PC-3 (cell line): ENCODE measurements at regions not wholly inside any gene's neighbourhood (a gene's known extent, or its start where the extent isn't known, plus 50 kb on each side); places are given as distances from the start of the nearest gene placed in this dataset.
A peak's percentile ranks its signal among the peaks of the same experiment; 100 is the strongest.
"Not testable (repeated sequence)": the region's sequence is repeated elsewhere in the genome, so short reads cannot be mapped to it uniquely, and the experiment has no call there.

Experiments
- ATAC-seq: fragments of 200-7000 bp; cut with Tn5 transposase; 2 replicates; pipeline ENCODE4 v1.9.1; 2020; ENCODE audit warnings: mild to moderate bottlenecking, moderate library complexity
- BruUV-seq: library from RNA; stranded (reverse); fragments of 400-500 nt; replicated peaks from 2 replicates; lab custom pipeline; 2021; lab: Mats Ljungman, UMichigan
- CTCF ChIA-PET: fragments of 300-600 bp; sonication (Branson Sonifier 250); formaldehyde crosslinking; loops from one replicate; lab custom pipeline; 2022; ENCODE audit warnings: antibody characterized with exemption; lab: Charles Lee
- POLR2A ChIA-PET: fragments of 300-600 bp; sonication (Branson Sonifier 250); formaldehyde crosslinking; loops from one replicate; lab custom pipeline; 2022; ENCODE audit warnings: antibody characterized with exemption; ENCODE audit not compliant: unreplicated experiment; lab: Charles Lee
- DNase-seq: peaks from one replicate; pipeline ENCODE4 v3.0.0-alpha.2; 2015
- H2AFZ ChIP-seq: fragments of 300-600 bp; sonication (generic); 2 replicates; pipeline ENCODE4 v1.6.0; 2016; ENCODE audit warnings: antibody characterized with exemption, low read length
- H3F3A ChIP-seq: fragments of 300-600 bp; sonication (generic); one replicate; pipeline ENCODE4 v1.6.0; 2017; ENCODE audit warnings: antibody characterized with exemption, low read length, control low read depth, mild to moderate bottlenecking; ENCODE audit not compliant: unreplicated experiment
- H3K27ac ChIP-seq: fragments of 300-600 bp; sonication (generic); 2 replicates; pipeline ENCODE4 v1.5.1; 2016; ENCODE audit warnings: mild to moderate bottlenecking, low read length
- H3K27me3 ChIP-seq: fragments of 300-600 bp; sonication (generic); 2 replicates; pipeline ENCODE4 v1.6.1; 2016; ENCODE audit warnings: low read length, mixed read lengths
- H3K36me3 ChIP-seq: fragments of 300-600 bp; sonication (generic); 2 replicates; pipeline ENCODE4 v1.6.1; 2016; ENCODE audit warnings: low read depth, mixed run types, low read length, mixed read lengths
- H3K4me1 ChIP-seq: fragments of 300-600 bp; sonication (generic); 2 replicates; pipeline ENCODE4 v1.5.1; 2016; ENCODE audit warnings: low read length; ENCODE audit not compliant: insufficient read depth
- H3K4me2 ChIP-seq: fragments of 300-600 bp; sonication (generic); 2 replicates; pipeline ENCODE4 v1.6.0; 2016; ENCODE audit warnings: low read length
- H3K4me3 ChIP-seq: fragments of 300-600 bp; sonication (generic); 2 replicates; pipeline ENCODE4 v1.5.1; 2016; ENCODE audit warnings: mild to moderate bottlenecking, low read length, mixed read lengths
- H3K79me2 ChIP-seq: fragments of 300-600 bp; sonication (generic); 2 replicates; pipeline ENCODE4 v1.6.1; 2017; ENCODE audit warnings: low read length, mixed read lengths
- H3K9ac ChIP-seq: fragments of 300-600 bp; sonication (generic); 2 replicates; pipeline ENCODE4 v1.6.0; 2016; ENCODE audit warnings: mild to moderate bottlenecking, low read length
- H3K9me2 ChIP-seq: fragments of 300-600 bp; sonication (generic); replicated peaks from 2 replicates; pipeline ENCODE4 v1.6.1; 2016; ENCODE audit warnings: mixed run types, low read length, mixed read lengths
- H3K9me3 ChIP-seq: fragments of 300-600 bp; sonication (generic); 2 replicates; pipeline ENCODE4 v1.6.1; 2016; ENCODE audit warnings: low read length, mixed read lengths
- H4K20me1 ChIP-seq: fragments of 300-600 bp; sonication (generic); 2 replicates; pipeline ENCODE4 v1.6.1; 2016; ENCODE audit warnings: low read length, mixed read lengths
- EZH2 ChIP-seq: fragments of 300-600 bp; sonication (generic); IDR thresholded peaks from one replicate; pipeline ENCODE4 v1.6.1; 2017; ENCODE audit warnings: antibody characterized with exemption, mild to moderate bottlenecking, low read length; ENCODE audit not compliant: unreplicated experiment
- EZH2phosphoT487 ChIP-seq: fragments of 300-600 bp; sonication (generic); IDR thresholded peaks from 2 replicates; pipeline ENCODE4 v1.6.1; 2018; ENCODE audit warnings: mild to moderate bottlenecking, antibody characterized with exemption, low read length, borderline replicate concordance
- intact Hi-C: fragments of 100-400 bp; cut with micrococcal nuclease; formaldehyde crosslinking; loops from 2 replicates; pipeline ENCODE4 v1.9.0; 2023
- TF ChIP-seq, protein P1 (sequence below): fragments of 300-600 bp; sonication (generic); conservative IDR thresholded peaks from 2 replicates; pipeline ENCODE4 v1.5.1; 2017; ENCODE audit warnings: antibody characterized with exemption, low read depth, mild to moderate bottlenecking, low read length

DNA sequence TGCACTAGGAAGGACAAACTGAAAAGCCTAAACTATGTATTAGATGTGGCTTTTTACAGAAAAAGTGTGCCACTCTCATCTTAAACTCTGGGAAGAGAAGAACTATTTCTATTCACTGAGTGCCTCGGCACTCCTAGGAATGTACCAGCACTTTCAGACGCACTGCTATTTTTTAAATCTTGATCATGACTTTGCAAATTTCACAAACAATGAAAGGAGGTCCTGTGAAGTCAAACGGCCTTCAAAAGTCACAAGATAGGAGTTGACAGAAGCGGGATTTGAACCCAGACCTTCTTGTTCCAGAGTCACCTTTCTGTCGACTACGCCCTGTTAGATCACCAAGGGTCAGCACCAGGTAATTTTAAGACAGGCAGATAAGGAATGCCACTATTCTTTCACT lies 365.4 kb downstream of the VRK1 start:
- BruUV-seq, result no TSS peak
- ATAC-seq (no peak), DNase-seq (no peak)
- Histone ChIP-seq H2AFZ (peak overlapping the region; percentile 48; the same call in 1 of the 2 replicates), H4K20me1 (no peaks in the 10 kb centered on the region), H3K36me3 (no peaks in the 10 kb centered on the region), H3K9me2 (no peaks in the 10 kb centered on the region), H3K4me3 (no peak overlapping the region), H3K4me1 (peaks cover 19% of the 10 kb centered on the region), H3K27ac (peak overlapping the region; percentile 26), H3K4me2 (no peak overlapping the region), H3K9ac (peak overlapping the region; percentile 50), H3F3A (no peaks in the 10 kb centered on the region), H3K79me2 (no peaks in the 10 kb centered on the region), H3K9me3 (no peaks in the 10 kb centered on the region), H3K27me3 (no peaks in the 10 kb centered on the region)
- intact Hi-C loops, result loop anchor here (5.0 to 10.0 kb wide), 2 partner anchors 260 to 348 kb away; no protein-coding TSS in a partner anchor
- POLR2A ChIA-PET, result no interaction called here
- TF ChIP-seq, protein P1, sequence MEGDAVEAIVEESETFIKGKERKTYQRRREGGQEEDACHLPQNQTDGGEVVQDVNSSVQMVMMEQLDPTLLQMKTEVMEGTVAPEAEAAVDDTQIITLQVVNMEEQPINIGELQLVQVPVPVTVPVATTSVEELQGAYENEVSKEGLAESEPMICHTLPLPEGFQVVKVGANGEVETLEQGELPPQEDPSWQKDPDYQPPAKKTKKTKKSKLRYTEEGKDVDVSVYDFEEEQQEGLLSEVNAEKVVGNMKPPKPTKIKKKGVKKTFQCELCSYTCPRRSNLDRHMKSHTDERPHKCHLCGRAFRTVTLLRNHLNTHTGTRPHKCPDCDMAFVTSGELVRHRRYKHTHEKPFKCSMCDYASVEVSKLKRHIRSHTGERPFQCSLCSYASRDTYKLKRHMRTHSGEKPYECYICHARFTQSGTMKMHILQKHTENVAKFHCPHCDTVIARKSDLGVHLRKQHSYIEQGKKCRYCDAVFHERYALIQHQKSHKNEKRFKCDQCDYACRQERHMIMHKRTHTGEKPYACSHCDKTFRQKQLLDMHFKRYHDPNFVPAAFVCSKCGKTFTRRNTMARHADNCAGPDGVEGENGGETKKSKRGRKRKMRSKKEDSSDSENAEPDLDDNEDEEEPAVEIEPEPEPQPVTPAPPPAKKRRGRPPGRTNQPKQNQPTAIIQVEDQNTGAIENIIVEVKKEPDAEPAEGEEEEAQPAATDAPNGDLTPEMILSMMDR, result no peak
- TF ChIP-seq EZH2, result no peak
- no peak for TF ChIP-seq EZH2phosphoT487
- CTCF ChIA-PET, result no interaction called here

DNA sequence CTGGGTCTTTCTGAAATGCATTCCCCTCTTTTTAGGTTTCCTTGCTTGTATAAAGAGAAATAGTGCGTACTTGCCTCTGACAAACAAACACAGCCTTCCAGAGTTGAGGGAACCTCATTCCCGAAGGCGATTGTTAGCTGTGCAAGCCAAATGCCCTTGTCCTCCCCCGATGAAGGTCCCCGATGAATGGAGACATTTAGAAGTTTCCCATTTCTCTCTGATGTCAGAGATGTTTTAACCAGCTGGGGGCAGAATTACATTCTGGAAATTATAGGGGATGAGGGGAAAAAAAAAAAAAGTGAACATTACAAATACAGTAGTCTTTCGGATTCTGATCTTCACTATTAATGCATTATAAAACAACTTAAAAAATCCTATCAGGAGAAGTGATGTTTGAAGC lies 366.8 kb downstream of the VRK1 start:
- no peaks in the 10 kb centered on the region for H3K27me3 ChIP-seq

DNA sequence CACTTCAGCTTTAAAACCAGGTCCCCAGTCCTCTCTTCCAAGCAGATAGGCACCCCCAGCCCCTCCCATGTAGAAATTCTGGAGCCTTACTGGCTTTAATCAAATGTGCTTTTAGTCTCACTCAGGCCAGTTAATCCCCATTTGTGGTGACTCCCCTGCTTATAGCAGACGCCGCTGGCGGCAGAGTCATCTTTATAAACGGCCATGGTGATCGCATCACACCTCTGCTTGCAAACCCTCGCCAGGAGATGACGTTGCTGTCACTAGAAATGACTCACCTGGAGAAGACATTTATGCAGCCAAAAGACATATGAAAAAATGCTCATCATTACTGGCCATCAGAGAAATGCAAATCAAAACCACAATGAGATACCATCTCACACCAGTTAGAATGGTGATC lies 369.3 kb downstream of the VRK1 start:
- Histone ChIP-seq H3K27ac (peak overlapping the region; percentile 79), H3K4me1 (peaks cover 19% of the 10 kb centered on the region), H3K9me3 (no peaks in the 10 kb centered on the region), H3K36me3 (no peaks in the 10 kb centered on the region), H3K27me3 (no peaks in the 10 kb centered on the region), H4K20me1 (no peaks in the 10 kb centered on the region), H3K4me2 (peak overlapping the region; percentile 58; the same call in 1 of the 2 replicates), H3K9me2 (no peaks in the 10 kb centered on the region), H3F3A (no peaks in the 10 kb centered on the region), H3K9ac (peak overlapping the region; percentile 56), H3K4me3 (no peak overlapping the region; the same call in 1 of the 2 replicates), H3K79me2 (no peaks in the 10 kb centered on the region), H2AFZ (peak overlapping the region; percentile 52; the same call in 1 of the 2 replicates)
- intact Hi-C loops, result loop anchor here (1.0 to 10.0 kb wide), 2 partner anchors 59 to 352 kb away; no protein-coding TSS in a partner anchor
- ATAC-seq, result peak; percentile 73
- TF ChIP-seq, protein P1, result no peak
- no peak for TF ChIP-seq EZH2phosphoT487
- BruUV-seq, result no TSS peak
- ChIA-PET CTCF (no interaction called here), POLR2A (no interaction called here)
- DNase-seq, result peak; percentile 89

More for the DNA sequence above, 366.8 kb downstream of the VRK1 start:
- H3K27ac ChIP-seq, result peak overlapping the region; percentile 63
- intact Hi-C loops, result loop anchor here (5.0 to 10.0 kb wide), 2 partner anchors 262 to 349 kb away; no protein-coding TSS in a partner anchor
- no peaks in the 10 kb centered on the region for H3K9me2 ChIP-seq
- TSS peak; percentile 87 for BruUV-seq
- no peaks in the 10 kb centered on the region for H3F3A ChIP-seq
- POLR2A ChIA-PET, result interaction anchor here (0.6 kb wide), 2 partner anchors 102 to 488 kb away, joined by 5 to 12 read pairs; no protein-coding TSS in a partner anchor
- H3K9ac ChIP-seq, result peak overlapping the region; percentile 50
- DNase-seq (peak; percentile 50), ATAC-seq (peak; percentile 55)
- no peaks in the 10 kb centered on the region for H4K20me1 ChIP-seq
- H3K9me3 ChIP-seq, result no peaks in the 10 kb centered on the region
- H3K4me2 ChIP-seq, result peak overlapping the region; percentile 78
- no peak for TF ChIP-seq EZH2phosphoT487
- TF ChIP-seq, protein P1, result peak; percentile 53
- H2AFZ ChIP-seq, result peak overlapping the region; percentile 59
- H3K4me3 ChIP-seq, result peak overlapping the region; percentile 52
- H3K4me1 ChIP-seq, result peaks cover 19% of the 10 kb centered on the region
- CTCF ChIA-PET, result no interaction called here
- H3K79me2 ChIP-seq, result no peaks in the 10 kb centered on the region
- H3K36me3 ChIP-seq, result no peaks in the 10 kb centered on the region

DNA sequence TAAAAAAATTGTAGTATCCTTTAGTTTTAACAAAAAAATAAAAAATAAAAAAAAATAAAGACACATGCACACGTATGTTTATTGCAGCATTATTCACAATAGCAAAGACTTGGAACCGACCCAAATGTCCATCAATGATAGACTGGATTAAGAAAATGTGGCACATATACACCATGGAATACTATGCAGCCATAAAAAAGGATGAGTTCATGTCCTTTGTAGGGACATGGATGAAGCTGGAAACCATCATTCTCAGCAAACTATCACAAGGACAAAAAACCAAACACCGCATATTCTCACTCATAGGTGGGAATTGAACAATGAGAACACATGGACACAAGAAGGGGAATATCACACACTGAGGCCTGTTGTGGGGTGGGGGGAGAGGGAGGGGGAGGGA lies 370.4 kb downstream of the VRK1 start:
- H3K9ac ChIP-seq, H3K27me3 ChIP-seq, BruUV-seq, H3K9me2 ChIP-seq, ATAC-seq, H3K79me2 ChIP-seq, H2AFZ ChIP-seq, H3K9me3 ChIP-seq, POLR2A ChIA-PET, DNase-seq, H3K36me3 ChIP-seq, H3F3A ChIP-seq, CTCF ChIA-PET, H3K27ac ChIP-seq, H3K4me2 ChIP-seq, H3K4me3 ChIP-seq, H4K20me1 ChIP-seq: not testable (repeated sequence)
- H3K4me1 ChIP-seq, result peaks cover 16% of the 10 kb centered on the region
- intact Hi-C loops, result loop anchor here (10.0 kb wide), 1 partner anchor 353 kb away; no protein-coding TSS in a partner anchor
